OCI-LY1 (cell line): ENCODE measurements at regions not wholly inside any gene's neighbourhood (a gene's known extent, or its start where the extent isn't known, plus 50 kb on each side); places are given as distances from the start of the nearest gene placed in this dataset.

ENCODE experiments used
- EZH2 ChIP-seq: fragments of 200-600 bp; sonication (generic), shearing (Covaris generic); IDR thresholded peaks from 2 replicates; pipeline ENCODE4 v1.8.0; 2017; ENCODE audit warnings: borderline replicate concordance, mixed run types, mild to moderate bottlenecking, antibody characterized with exemption, low read length, moderate library complexity, mixed read lengths
- TF ChIP-seq, protein P1 (sequence below): fragments of 200-600 bp; sonication (generic), shearing (Covaris generic); IDR thresholded peaks from 2 replicates; pipeline ENCODE4 v1.5.1; 2017; ENCODE audit warnings: mild to moderate bottlenecking, antibody characterized with exemption, low read length, moderate library complexity, mixed read lengths

DNA sequence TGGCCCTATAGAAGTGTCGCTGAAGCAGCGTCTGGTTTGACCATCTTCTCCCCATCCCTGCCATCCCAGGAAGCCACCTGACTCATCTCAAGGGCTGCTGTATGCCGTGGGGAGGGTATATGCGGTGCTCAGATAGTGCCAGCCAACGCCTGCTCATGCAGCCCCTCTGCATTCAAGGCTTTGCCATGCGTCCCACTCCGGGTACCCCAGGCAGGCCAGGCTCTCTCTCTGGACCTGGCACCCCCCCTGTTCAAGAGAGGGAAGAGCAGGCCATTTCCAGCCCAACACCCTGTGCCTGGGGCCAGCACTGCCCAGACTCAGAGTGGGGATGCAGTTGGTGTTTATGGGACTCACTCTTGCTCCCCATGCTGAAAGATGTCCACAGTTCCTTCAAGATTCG is 130.0 kb downstream of the GLI2 start:
- TF ChIP-seq, protein P1, sequence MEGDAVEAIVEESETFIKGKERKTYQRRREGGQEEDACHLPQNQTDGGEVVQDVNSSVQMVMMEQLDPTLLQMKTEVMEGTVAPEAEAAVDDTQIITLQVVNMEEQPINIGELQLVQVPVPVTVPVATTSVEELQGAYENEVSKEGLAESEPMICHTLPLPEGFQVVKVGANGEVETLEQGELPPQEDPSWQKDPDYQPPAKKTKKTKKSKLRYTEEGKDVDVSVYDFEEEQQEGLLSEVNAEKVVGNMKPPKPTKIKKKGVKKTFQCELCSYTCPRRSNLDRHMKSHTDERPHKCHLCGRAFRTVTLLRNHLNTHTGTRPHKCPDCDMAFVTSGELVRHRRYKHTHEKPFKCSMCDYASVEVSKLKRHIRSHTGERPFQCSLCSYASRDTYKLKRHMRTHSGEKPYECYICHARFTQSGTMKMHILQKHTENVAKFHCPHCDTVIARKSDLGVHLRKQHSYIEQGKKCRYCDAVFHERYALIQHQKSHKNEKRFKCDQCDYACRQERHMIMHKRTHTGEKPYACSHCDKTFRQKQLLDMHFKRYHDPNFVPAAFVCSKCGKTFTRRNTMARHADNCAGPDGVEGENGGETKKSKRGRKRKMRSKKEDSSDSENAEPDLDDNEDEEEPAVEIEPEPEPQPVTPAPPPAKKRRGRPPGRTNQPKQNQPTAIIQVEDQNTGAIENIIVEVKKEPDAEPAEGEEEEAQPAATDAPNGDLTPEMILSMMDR: no peak
- no peak for TF ChIP-seq EZH2
